ENCODE measurements at regions not wholly inside any gene's neighbourhood (a gene's known extent, or its start where the extent isn't known, plus 50 kb on each side); places are given as distances from the start of the nearest gene placed in this dataset.

GRCh38 chr2:898319-898718 is 52.3 kb upstream of the SNTG2 start:
- TF ChIP-seq CTCF (IDR thresholded peaks at IDR 0.05; ENCODE audit: low read depth, low read length, missing control alignments): peak; percentile 20
- DNase-seq (ENCODE audit: extremely low read depth, low read depth): no peak
- H3K4me3 ChIP-seq (replicated peaks; ENCODE audit: low read depth, low read length): no peak overlapping the region

GRCh38 chr2:897091-897490 is 53.6 kb upstream of the SNTG2 start:
- DNase-seq (ENCODE audit: extremely low read depth, low read depth): no peak
- no peak for TF ChIP-seq CTCF (IDR thresholded peaks at IDR 0.05; ENCODE audit: low read depth, low read length, missing control alignments)
- H3K4me3 ChIP-seq (replicated peaks; ENCODE audit: low read depth, low read length): no peak overlapping the region

GRCh38 chr2:893311-893710 is 57.3 kb upstream of the SNTG2 start:
- DNase-seq (ENCODE audit: extremely low read depth, low read depth): no peak
- no peak for TF ChIP-seq CTCF (IDR thresholded peaks at IDR 0.05; ENCODE audit: low read depth, low read length, missing control alignments)
- H3K4me3 ChIP-seq (replicated peaks; ENCODE audit: low read depth, low read length): no peak overlapping the region

GRCh38 chr2:892892-893291 is 57.8 kb upstream of the SNTG2 start:
- DNase-seq (ENCODE audit: extremely low read depth, low read depth): no peak
- TF ChIP-seq CTCF (IDR thresholded peaks at IDR 0.05; ENCODE audit: low read depth, low read length, missing control alignments): no peak
- no peak overlapping the region for H3K4me3 ChIP-seq (replicated peaks; ENCODE audit: low read depth, low read length)

- no peak overlapping the region for H3K4me3 ChIP-seq (replicated peaks; ENCODE audit: low read depth, low read length)
- no peak for TF ChIP-seq CTCF (IDR thresholded peaks at IDR 0.05; ENCODE audit: low read depth, low read length, missing control alignments)
- DNase-seq (ENCODE audit: extremely low read depth, low read depth): no peak
These were observed 58.2 kb upstream of the SNTG2 start for GRCh38 chr2:892401-892800.

GRCh38 chr2:891734-892133 is 58.9 kb upstream of the SNTG2 start:
- TF ChIP-seq CTCF (IDR thresholded peaks at IDR 0.05; ENCODE audit: low read depth, low read length, missing control alignments): no peak
- H3K4me3 ChIP-seq (replicated peaks; ENCODE audit: low read depth, low read length): no peak overlapping the region
- DNase-seq (ENCODE audit: extremely low read depth, low read depth): no peak

- TF ChIP-seq CTCF (IDR thresholded peaks at IDR 0.05; ENCODE audit: low read depth, low read length, missing control alignments): no peak
- DNase-seq (ENCODE audit: extremely low read depth, low read depth): peak; percentile 12
- H3K4me3 ChIP-seq (replicated peaks; ENCODE audit: low read depth, low read length): no peak overlapping the region
These were observed 59.9 kb upstream of the SNTG2 start for GRCh38 chr2:890791-891190.
